ENCODE measurements at regions not wholly inside any gene's neighbourhood (a gene's known extent, or its start where the extent isn't known, plus 50 kb on each side); places are given as distances from the start of the nearest gene placed in this dataset.
A peak's percentile ranks its signal among the peaks of the same experiment; 100 is the strongest.

- intact Hi-C loops (cut with DNase I) = no loop called here
- peaks cover 2% of the 10 kb centered on the region for H3K4me1 ChIP-seq (ENCODE audit: insufficient read depth)
- TF ChIP-seq CTCF (IDR thresholded peaks at IDR 0.05) (no peak), POLR2A (IDR thresholded peaks at IDR 0.05) (no peak), EP300 (IDR thresholded peaks at IDR 0.05) (no peak)
- H3K27me3 ChIP-seq = no peaks in the 10 kb centered on the region
- no peaks in the 10 kb centered on the region for H3K9me3 ChIP-seq
- no peak for DNase-seq
- no peaks in the 10 kb centered on the region for H3K36me3 ChIP-seq
- H3K27ac ChIP-seq = no peak overlapping the region
- no peak overlapping the region for H3K4me3 ChIP-seq
These were observed 183.8 kb upstream of the TBL1XR1 start for GRCh38 chr3:177381070-177381469.

GRCh38 chr3:177382944-177383343 lies 185.7 kb upstream of the TBL1XR1 start:
- Histone ChIP-seq H3K27me3 (no peaks in the 10 kb centered on the region), H3K4me1 (ENCODE audit: insufficient read depth) (peaks cover 2% of the 10 kb centered on the region), H3K9me3 (no peaks in the 10 kb centered on the region), H3K36me3 (no peaks in the 10 kb centered on the region), H3K4me3 (no peak overlapping the region), H3K27ac (no peak overlapping the region)
- TF ChIP-seq POLR2A (IDR thresholded peaks at IDR 0.05) (no peak), CTCF (IDR thresholded peaks at IDR 0.05) (no peak), EP300 (IDR thresholded peaks at IDR 0.05) (no peak)
- intact Hi-C loops (cut with DNase I) = no loop called here
- peak in 1 of 5 donors; percentile 34 for DNase-seq
- 45 to 65% (median 57%) methylated on average over 8 of the region's 8 CpGs for WGBS, 3 donors

GRCh38 chr3:177385186-177385585 lies 187.9 kb upstream of the TBL1XR1 start:
- TF ChIP-seq EP300 (IDR thresholded peaks at IDR 0.05) = no peak
- no peak for TF ChIP-seq POLR2A (IDR thresholded peaks at IDR 0.05)
- no peak for TF ChIP-seq CTCF (IDR thresholded peaks at IDR 0.05)
- H3K4me3 ChIP-seq = no peak overlapping the region
- no peak overlapping the region for H3K27ac ChIP-seq
- H3K4me1 ChIP-seq (ENCODE audit: insufficient read depth) = peaks cover 2% of the 10 kb centered on the region
- intact Hi-C loops (cut with DNase I) = no loop called here
- 90 to 95% (median 93%) methylated on average over 2 of the region's 2 CpGs for WGBS, 3 donors
- H3K9me3 ChIP-seq = no peaks in the 10 kb centered on the region
- no peaks in the 10 kb centered on the region for H3K27me3 ChIP-seq
- no peak for DNase-seq
- H3K36me3 ChIP-seq = no peaks in the 10 kb centered on the region

- H3K27ac ChIP-seq = no peak overlapping the region
These were observed 188.6 kb upstream of the TBL1XR1 start for GRCh38 chr3:177385831-177386301.

More at GRCh38 chr3:177385831-177386301, 188.6 kb upstream of the TBL1XR1 start:
- no peak for TF ChIP-seq POLR2A (IDR thresholded peaks at IDR 0.05)
- TF ChIP-seq CTCF (IDR thresholded peaks at IDR 0.05) = no peak
- TF ChIP-seq EP300 (IDR thresholded peaks at IDR 0.05) = no peak
- DNase-seq = no peak
- Histone ChIP-seq H3K9me3 (no peaks in the 10 kb centered on the region), H3K36me3 (no peaks in the 10 kb centered on the region), H3K27me3 (no peaks in the 10 kb centered on the region), H3K4me3 (no peak overlapping the region), H3K4me1 (ENCODE audit: insufficient read depth) (peaks cover 2% of the 10 kb centered on the region)
- intact Hi-C loops (cut with DNase I) = no loop called here

Data from ovary (tissue), 7 donors.